H1 (cell line): ENCODE measurements at regions not wholly inside any gene's neighbourhood (a gene's known extent, or its start where the extent isn't known, plus 50 kb on each side); places are given as distances from the start of the nearest gene placed in this dataset.

Experiments
- CTCF ChIA-PET: fragments of 300-600 bp; sonication (Branson Sonifier 250); formaldehyde crosslinking; loops from one replicate; lab custom pipeline; 2021; ENCODE audit not compliant: partially characterized antibody; lab: Charles Lee
- POLR2A ChIA-PET: fragments of 300-600 bp; sonication (Branson Sonifier 250); formaldehyde crosslinking; loops from one replicate; lab custom pipeline; 2021; ENCODE audit warnings: inconsistent platforms; ENCODE audit not compliant: partially characterized antibody; lab: Charles Lee
- DNase-seq, 2 experiments: peaks; one replicate each; pipeline versions ENCODE4 v3.0.0 to v3.0.0-alpha.2; 2010 to 2022; ENCODE audit warnings: low spot score in 2 of 2, low read depth in 1 of 2, mixed read lengths in 1 of 2
- FAIRE-seq: peaks from 2 replicates; lab custom pipeline; 2011; peaks lifted over from hg19 to GRCh38; lab: Jason Lieb, UNC
- H2AFZ ChIP-seq: 2 replicates; pipeline ENCODE4 v1.8.1; 2012; ENCODE audit warnings: low read length, inconsistent platforms
- H2AK5ac ChIP-seq: 2 replicates; pipeline ENCODE4 v1.6.1; 2013; ENCODE audit warnings: low read depth, low read length
- H2BK120ac ChIP-seq: replicated peaks from 2 replicates; pipeline ENCODE3; 2013; ENCODE audit warnings: low read depth, low read length, inconsistent platforms
- H2BK12ac ChIP-seq: 2 replicates; pipeline ENCODE4 v1.6.1; 2013; ENCODE audit warnings: low read depth, low read length
- H2BK15ac ChIP-seq: 2 replicates; pipeline ENCODE4 v1.6.1; 2013; ENCODE audit warnings: low read length
- H2BK20ac ChIP-seq: 2 replicates; pipeline ENCODE4 v1.6.1; 2013; ENCODE audit warnings: low read length
- H2BK5ac ChIP-seq: 2 replicates; pipeline ENCODE4 v1.6.1; 2013; ENCODE audit warnings: low read depth, low read length
- H3K14ac ChIP-seq: 2 replicates; pipeline ENCODE4 v1.6.1; 2013; ENCODE audit warnings: inconsistent platforms; ENCODE audit not compliant: insufficient read length
- H3K18ac ChIP-seq: 2 replicates; pipeline ENCODE4 v1.6.1; 2013; ENCODE audit warnings: low read length; ENCODE audit errors: extremely low read depth
- H3K23ac ChIP-seq: 2 replicates; pipeline ENCODE4 v1.6.1; 2013; ENCODE audit warnings: inconsistent platforms; ENCODE audit not compliant: insufficient read length
- H3K23me2 ChIP-seq: 2 replicates; pipeline ENCODE4 v1.6.1; 2013; ENCODE audit warnings: low read depth, low read length
- H3K27ac ChIP-seq: 2 replicates; pipeline ENCODE4 v1.6.1; 2011; ENCODE audit warnings: low read depth, low read length, inconsistent platforms
- H3K27me3 ChIP-seq, 4 experiments: replicated peaks in 1 of 4; 1 replicate in 1 of 4; 2 replicates in 3 of 4; pipeline versions ENCODE4 v1.6.1 to v1.8.1; 2011 to 2013; ENCODE audit warnings: low read length in 3 of 4, mild to moderate bottlenecking in 3 of 4, inconsistent platforms in 2 of 4, mixed read lengths in 2 of 4, moderate library complexity in 1 of 4; ENCODE audit not compliant: control insufficient read depth in 3 of 4, insufficient read depth in 3 of 4; ENCODE audit errors: extremely low read depth in 1 of 4
- H3K36me3 ChIP-seq, 4 experiments: 2 replicates each; pipeline versions ENCODE4 v1.6.1 to v1.8.1; 2011 to 2013; ENCODE audit warnings: mild to moderate bottlenecking in 4 of 4, low read length in 3 of 4, moderate library complexity in 2 of 4, control low read depth in 1 of 4, inconsistent platforms in 1 of 4; ENCODE audit not compliant: insufficient read depth in 4 of 4, control insufficient read depth in 2 of 4
- H3K4ac ChIP-seq: replicated peaks from 2 replicates; pipeline ENCODE3; 2013; ENCODE audit warnings: low read length, low read depth, mixed read lengths, inconsistent platforms; ENCODE audit not compliant: insufficient read length
- H3K4me1 ChIP-seq, 4 experiments: replicated peaks in 1 of 4; 1 replicate in 1 of 4; 2 replicates in 3 of 4; pipeline versions ENCODE4 v1.6.1 to v1.8.1; 2011 to 2013; ENCODE audit warnings: low read length in 3 of 4, inconsistent platforms in 2 of 4, mixed read lengths in 1 of 4; ENCODE audit not compliant: insufficient read depth in 4 of 4, control insufficient read depth in 3 of 4
- H3K4me2 ChIP-seq, 2 experiments: 2 replicates each; pipeline versions ENCODE4 v1.6.1 to v1.8.1; 2011 to 2013; ENCODE audit warnings: low read depth in 2 of 2, low read length in 2 of 2, control low read depth in 1 of 2, inconsistent platforms in 1 of 2, mild to moderate bottlenecking in 1 of 2; ENCODE audit not compliant: insufficient read depth in 1 of 2
- H3K4me3 ChIP-seq, 4 experiments: fragments of 200-600, 300-600 bp in 1 of 4; sonication (generic), shearing (Covaris generic), sonication (Bioruptor Twin) in 1 of 4; 2 replicates each; pipeline versions ENCODE4 v1.5.1 to v1.8.1; 2011 to 2016; ENCODE audit warnings: low read length in 4 of 4, low read depth in 3 of 4, control low read depth in 2 of 4, inconsistent platforms in 2 of 4, mild to moderate bottlenecking in 2 of 4, mixed read lengths in 1 of 4, moderate library complexity in 1 of 4; ENCODE audit not compliant: insufficient read depth in 2 of 4; ENCODE audit errors: extremely low read depth in 1 of 4
- H3K56ac ChIP-seq: replicated peaks from 2 replicates; pipeline ENCODE3; 2013; ENCODE audit warnings: low read depth, mild to moderate bottlenecking, mixed read lengths, low read length, inconsistent platforms; ENCODE audit not compliant: insufficient read length
- H3K79me1 ChIP-seq: 2 replicates; pipeline ENCODE4 v1.6.1; 2013; ENCODE audit warnings: low read depth, low read length, control low read depth
- H3K79me2 ChIP-seq, 2 experiments: 2 replicates each; pipeline versions ENCODE4 v1.6.1 to v1.8.1; 2012 to 2013; ENCODE audit warnings: low read length in 2 of 2, mild to moderate bottlenecking in 2 of 2, inconsistent platforms in 1 of 2; ENCODE audit not compliant: insufficient read depth in 2 of 2, control insufficient read depth in 1 of 2
- H3K9ac ChIP-seq, 4 experiments: replicated peaks in 1 of 4; 1 replicate in 1 of 4; 2 replicates in 3 of 4; pipeline versions ENCODE4 v1.6.1 to v1.8.1; 2011 to 2013; ENCODE audit warnings: low read depth in 3 of 4, low read length in 3 of 4, control low read depth in 2 of 4, mild to moderate bottlenecking in 2 of 4, moderate library complexity in 2 of 4, inconsistent platforms in 1 of 4; ENCODE audit errors: extremely low read depth in 1 of 4
- H3K9me3 ChIP-seq, 2 experiments: 2 replicates each; pipeline versions ENCODE4 v1.6.1 to v1.8.1; 2012 to 2013; ENCODE audit warnings: mild to moderate bottlenecking in 2 of 2, moderate library complexity in 2 of 2, control low read depth in 1 of 2, inconsistent platforms in 1 of 2, low read depth in 1 of 2, low read length in 1 of 2, mixed read lengths in 1 of 2; ENCODE audit not compliant: insufficient read depth in 2 of 2
- H4K20me1 ChIP-seq, 2 experiments: replicated peaks in 1 of 2; 2 replicates each; pipeline versions ENCODE3 to v1.8.1; 2011 to 2013; ENCODE audit warnings: inconsistent platforms in 2 of 2, low read length in 2 of 2, mild to moderate bottlenecking in 1 of 2; ENCODE audit not compliant: insufficient read depth in 2 of 2, control insufficient read depth in 1 of 2
- H4K5ac ChIP-seq: 2 replicates; pipeline ENCODE4 v1.6.1; 2013; ENCODE audit warnings: low read length, low read depth, mixed read lengths, inconsistent platforms; ENCODE audit not compliant: insufficient read length
- H4K8ac ChIP-seq: 2 replicates; pipeline ENCODE4 v1.8.0; 2013; ENCODE audit warnings: mild to moderate bottlenecking, moderate library complexity, low read length, inconsistent platforms; ENCODE audit not compliant: insufficient read depth; ENCODE audit errors: extremely low read depth
- H4K91ac ChIP-seq: replicated peaks from 2 replicates; pipeline ENCODE3; 2013; ENCODE audit warnings: low read length, mixed read lengths, inconsistent platforms; ENCODE audit not compliant: insufficient read length
- ATF3 ChIP-seq: IDR thresholded peaks from 2 replicates; pipeline ENCODE4 v1.6.1; 2011; ENCODE audit warnings: low read depth, mild to moderate bottlenecking, low read length; ENCODE audit not compliant: insufficient read depth
- BCL11A ChIP-seq, 2 experiments: IDR thresholded peaks; one replicate each; pipeline ENCODE4 v1.6.1; 2011; ENCODE audit warnings: low read depth in 2 of 2, low read length in 2 of 2, mild to moderate bottlenecking in 2 of 2
- CHD1 ChIP-seq: IDR thresholded peaks from 2 replicates; pipeline ENCODE4 v1.6.1; 2012; ENCODE audit warnings: low read depth, low read length, improper control_type of control experiment
- RBBP5 ChIP-seq: IDR thresholded peaks from 2 replicates; pipeline ENCODE4 v1.7.1; 2012; ENCODE audit warnings: low read depth, mild to moderate bottlenecking, inconsistent platforms, low read length, moderate library complexity, borderline replicate concordance
- RXRA ChIP-seq: IDR thresholded peaks from 2 replicates; pipeline ENCODE4 v1.6.1; 2011; ENCODE audit warnings: low read depth, mild to moderate bottlenecking, low read length, moderate library complexity; ENCODE audit not compliant: insufficient read depth
- SP2 ChIP-seq: IDR thresholded peaks from 2 replicates; pipeline ENCODE4 v1.6.1; 2012; ENCODE audit warnings: mild to moderate bottlenecking, low read length, inconsistent platforms
- USF2 ChIP-seq: IDR thresholded peaks from 2 replicates; pipeline ENCODE4 v1.6.1; 2011; ENCODE audit warnings: low read length, improper control_type of control experiment
- WGBS, 2 experiments: shearing (Covaris generic) in 1 of 2; methylation state at CpG; one replicate each; pipeline versions ENCODE4 v1.1.6 to v1.1.7; 2013 to 2015; ENCODE audit warnings: low lambda C conversion rate in 2 of 2, mixed read lengths in 2 of 2, inconsistent platforms in 1 of 2, low coverage in 1 of 2, missing lambda C conversion rate in 1 of 2; ENCODE audit not compliant: insufficient replicate concordance in 2 of 2, insufficient coverage in 1 of 2, insufficient read length in 1 of 2; ENCODE audit errors: extremely low coverage in 1 of 2, missing lambda C conversion rate in 1 of 2; 5-methylcytosine and 5-hydroxymethylcytosine counted together

GRCh38 chr3:31180274-31180673 lies 285.8 kb upstream of the GADL1 start:
- H3K4me2 ChIP-seq: no peak overlapping the region
- no peaks in the 10 kb centered on the region; a peak in 1 of 7 replicates for H3K4me1 ChIP-seq
- no peak for FAIRE-seq
- H3K56ac ChIP-seq: no peak overlapping the region
- no peak overlapping the region for H2BK120ac ChIP-seq
- H3K27me3 ChIP-seq: no peaks in the 10 kb centered on the region
- no peak overlapping the region for H2AFZ ChIP-seq
- no peak overlapping the region for H2BK12ac ChIP-seq
- no peak overlapping the region for H3K18ac ChIP-seq
- no peak overlapping the region for H3K4me3 ChIP-seq
- 69% methylated on average over 1 of the region's 1 CpG; no CpG with 5 or more reads in 1 of the 2 experiments for WGBS, 2 experiments
- H3K9me3 ChIP-seq: no peaks in the 10 kb centered on the region
- no peak overlapping the region for H2BK5ac ChIP-seq
- H3K79me1 ChIP-seq: no peaks in the 10 kb centered on the region
- H2AK5ac ChIP-seq: no peak overlapping the region
- H4K20me1 ChIP-seq: no peaks in the 10 kb centered on the region
- H4K5ac ChIP-seq: no peak overlapping the region
- H2BK15ac ChIP-seq: no peak overlapping the region
- DNase-seq: no peak
- H3K36me3 ChIP-seq: no peaks in the 10 kb centered on the region
- no peak overlapping the region for H3K14ac ChIP-seq
- H4K8ac ChIP-seq: no peak overlapping the region
- no peaks in the 10 kb centered on the region for H3K23me2 ChIP-seq
- no peak overlapping the region for H3K27ac ChIP-seq
- TF ChIP-seq RBBP5: no peak
- no peak for TF ChIP-seq RXRA
- TF ChIP-seq SP2: no peak
- TF ChIP-seq ATF3: no peak
- no peak for TF ChIP-seq CHD1
- no peak for TF ChIP-seq BCL11A (IDR thresholded peaks at IDR 0.05; ENCODE audit: low read depth in 2 of 2, low read length in 2 of 2)
- no peak for TF ChIP-seq USF2
- POLR2A ChIA-PET: no interaction called here
- H3K4ac ChIP-seq: no peak overlapping the region
- no peak overlapping the region for H4K91ac ChIP-seq
- H2BK20ac ChIP-seq: no peak overlapping the region
- H3K23ac ChIP-seq: no peak overlapping the region
- CTCF ChIA-PET: interaction anchor here (1.0 kb wide), 1 partner anchor 38 kb away, joined by 3 read pairs; no protein-coding TSS in a partner anchor
- H3K9ac ChIP-seq: no peak overlapping the region
- H3K79me2 ChIP-seq: no peaks in the 10 kb centered on the region
